Stimulated activated CD8-positive, alpha-beta memory T cell treated with anti-CD3 and anti-CD28 coated beads, Interleukin-15, amount 100 ng/mL, for 4 hours (primary cell): ENCODE measurements at regions not wholly inside any gene's neighbourhood (a gene's known extent, or its start where the extent isn't known, plus 50 kb on each side); places are given as distances from the start of the nearest gene placed in this dataset.

Experiments
- DNase-seq, 2 donors: peaks; one replicate each; pipeline ENCODE4 v3.0.0-alpha.2; 2020; ENCODE audit warnings: low read depth in 2 of 2

DNA sequence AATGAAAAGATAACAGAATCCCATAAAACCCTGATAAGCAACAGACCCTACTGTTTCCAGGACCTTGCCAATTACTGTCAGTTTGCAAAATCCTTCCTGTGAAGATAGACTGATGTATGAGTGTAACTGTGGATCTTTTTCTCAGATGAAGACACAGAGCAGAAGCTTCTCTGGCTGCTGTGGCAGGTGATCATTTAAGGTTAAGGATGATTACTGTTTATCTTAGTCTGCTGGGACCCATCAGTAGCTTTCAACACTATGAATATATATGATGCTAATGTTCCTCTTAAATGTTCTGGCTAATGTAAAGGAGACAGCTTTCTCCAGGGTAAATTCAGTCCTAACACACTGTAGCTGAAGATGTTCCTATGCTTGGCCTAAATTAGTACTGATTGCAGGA, 56.0 kb upstream of the CTTNBP2 start:
- no peak for DNase-seq

DNA sequence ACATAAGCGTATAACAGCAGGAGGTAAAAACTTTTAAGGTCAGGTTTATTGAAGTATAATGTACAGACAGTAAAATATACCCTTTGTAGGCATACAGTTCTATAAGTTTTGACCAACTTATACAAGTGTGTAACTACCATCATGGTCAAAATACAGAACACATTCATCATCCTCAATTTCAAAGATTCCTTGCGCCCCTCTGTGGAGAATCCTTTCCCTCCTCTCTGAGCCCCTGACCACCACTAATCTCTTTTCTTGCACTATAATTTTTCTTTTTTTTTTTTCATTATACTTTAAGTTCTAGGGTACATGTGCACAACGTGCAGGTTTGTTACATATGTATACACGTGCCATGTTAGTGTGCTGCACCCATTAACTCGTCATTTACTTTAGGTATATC, 58.1 kb upstream of the CTTNBP2 start:
- DNase-seq, result no peak

DNA sequence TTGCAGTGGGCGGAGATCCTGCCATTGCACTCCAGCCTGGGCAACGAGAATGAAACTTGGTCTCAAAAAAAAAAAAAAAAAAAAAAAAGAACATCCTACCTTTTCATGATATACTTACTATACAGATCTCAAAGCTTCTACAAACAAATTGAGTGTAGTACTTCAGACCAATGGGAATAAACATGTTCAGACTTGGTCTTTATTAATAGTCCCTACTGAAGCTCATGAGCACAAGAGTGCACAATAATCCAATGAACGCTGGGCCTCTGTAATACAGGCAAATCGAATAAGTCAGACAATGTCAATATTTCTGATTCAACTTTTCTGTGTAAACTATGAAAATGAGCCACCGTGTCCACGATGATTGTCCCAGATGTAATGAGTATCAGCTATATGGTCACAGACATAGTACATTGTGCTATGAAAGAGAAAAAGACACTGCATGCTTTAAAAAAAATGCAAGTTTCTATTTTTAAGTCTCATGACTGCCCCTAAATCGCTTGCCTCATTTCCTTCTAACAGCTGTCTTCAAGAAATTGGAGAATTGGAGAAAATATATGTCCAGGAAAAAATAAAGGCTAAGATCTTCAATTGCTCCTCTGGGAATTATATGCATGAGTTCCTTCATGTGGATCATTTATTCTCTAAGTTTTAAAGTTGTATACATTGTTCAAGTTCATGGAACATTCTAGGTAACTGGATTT, 64.0 kb upstream of the CTTNBP2 start:
- DNase-seq, result no peak

DNA sequence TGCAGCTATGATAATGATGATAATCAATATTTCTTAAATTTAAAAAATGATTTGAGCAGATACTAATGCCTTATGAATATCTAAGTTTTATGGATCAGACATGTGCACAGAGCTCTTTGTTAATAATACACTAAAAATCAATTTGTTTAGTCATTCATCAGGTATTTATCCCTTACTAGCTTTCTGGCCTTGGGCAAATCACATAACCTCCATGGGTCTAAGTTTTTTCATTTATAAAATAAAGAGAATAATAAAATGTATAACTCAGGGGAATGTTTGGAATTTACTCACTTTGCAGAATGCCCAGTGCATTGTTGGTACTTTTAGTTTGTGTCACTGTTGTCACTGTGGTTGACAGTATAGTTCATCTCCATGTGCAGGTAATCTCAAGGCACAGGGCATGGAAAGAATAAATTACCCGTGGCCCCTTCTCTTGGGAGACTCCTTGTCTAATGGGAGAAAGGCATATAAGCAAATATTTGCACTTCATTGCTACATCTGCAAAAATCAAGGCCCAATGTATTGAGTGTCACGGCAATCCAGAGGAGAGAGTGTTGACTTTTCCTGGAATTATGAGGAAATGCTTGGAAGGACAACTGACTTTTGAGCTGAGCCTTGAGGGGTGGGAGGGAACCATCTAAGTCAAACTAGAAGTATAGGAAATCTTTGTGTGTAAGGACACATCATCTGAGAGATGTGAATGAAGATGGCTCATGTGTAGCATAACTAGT, 64.7 kb upstream of the CTTNBP2 start:
- no peak for DNase-seq

DNA sequence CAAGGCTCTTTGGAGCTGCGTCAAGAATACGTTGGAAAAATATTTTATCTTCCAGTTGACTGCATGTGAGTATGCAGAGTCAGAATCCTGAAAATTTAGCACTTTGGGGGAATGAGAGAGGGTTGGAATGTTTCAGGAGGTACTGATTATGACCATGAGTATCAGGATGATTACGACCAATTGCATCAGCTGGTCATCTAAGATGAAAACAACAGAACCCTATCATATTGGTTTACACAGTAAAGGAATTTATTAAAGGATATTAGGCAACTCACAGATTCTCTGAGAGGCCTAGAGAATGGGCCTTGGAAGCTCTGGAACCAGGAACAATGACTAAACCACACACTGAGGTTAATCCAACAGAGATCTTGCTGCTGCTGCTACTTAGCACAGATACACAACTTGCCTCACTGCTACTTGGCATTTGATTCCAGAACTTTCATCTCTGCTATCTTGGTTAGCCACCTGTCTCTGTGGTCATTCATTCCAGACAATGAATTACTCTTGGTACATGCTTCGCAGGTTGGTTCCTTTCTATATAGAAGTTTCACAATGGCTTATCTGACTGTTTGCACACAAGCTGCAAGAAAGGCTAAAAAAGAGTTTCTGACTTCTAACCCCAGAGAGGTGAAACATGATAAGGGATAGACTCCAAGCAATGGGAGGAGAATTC, 68.0 kb upstream of the CTTNBP2 start:
- DNase-seq, result no peak

DNA sequence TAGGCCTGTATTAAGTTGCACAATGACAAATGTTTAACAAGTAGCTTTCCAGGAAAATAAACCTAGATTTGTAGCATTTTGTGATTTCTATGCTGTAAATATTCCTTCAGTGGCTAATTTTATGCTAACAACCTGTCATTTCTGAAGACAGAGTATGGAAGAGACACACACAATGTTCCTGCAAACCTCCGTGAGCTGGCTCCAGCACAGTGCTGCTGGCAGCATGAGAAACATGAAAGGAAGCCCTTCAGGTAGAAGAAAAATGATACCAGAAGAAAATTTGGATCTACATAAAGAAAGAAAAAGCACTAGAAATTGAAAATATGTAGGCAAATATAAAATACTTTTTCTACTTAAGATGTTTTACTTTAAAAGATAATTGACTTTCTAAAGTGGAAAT, 69.5 kb upstream of the CTTNBP2 start:
- DNase-seq, result no peak

DNA sequence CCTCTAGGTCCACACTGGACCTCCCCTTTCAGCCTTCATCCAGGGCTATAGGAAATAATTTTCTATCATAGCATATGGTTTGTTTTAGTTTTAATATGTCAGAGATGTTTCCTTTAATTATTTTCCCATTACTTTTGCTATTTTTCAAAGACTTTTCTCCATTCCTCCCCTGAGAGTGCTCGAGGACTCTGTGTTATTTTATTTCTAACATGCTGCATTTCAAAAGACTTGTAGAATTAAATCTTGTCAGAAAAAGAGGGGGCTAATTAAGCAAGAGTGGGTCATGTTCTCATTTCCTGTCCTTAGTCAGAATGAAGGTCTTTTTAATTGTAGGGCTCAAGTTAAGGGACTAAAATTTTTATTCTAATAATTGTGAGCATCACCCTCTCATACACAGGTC, 71.6 kb upstream of the CTTNBP2 start:
- no peak for DNase-seq

DNA sequence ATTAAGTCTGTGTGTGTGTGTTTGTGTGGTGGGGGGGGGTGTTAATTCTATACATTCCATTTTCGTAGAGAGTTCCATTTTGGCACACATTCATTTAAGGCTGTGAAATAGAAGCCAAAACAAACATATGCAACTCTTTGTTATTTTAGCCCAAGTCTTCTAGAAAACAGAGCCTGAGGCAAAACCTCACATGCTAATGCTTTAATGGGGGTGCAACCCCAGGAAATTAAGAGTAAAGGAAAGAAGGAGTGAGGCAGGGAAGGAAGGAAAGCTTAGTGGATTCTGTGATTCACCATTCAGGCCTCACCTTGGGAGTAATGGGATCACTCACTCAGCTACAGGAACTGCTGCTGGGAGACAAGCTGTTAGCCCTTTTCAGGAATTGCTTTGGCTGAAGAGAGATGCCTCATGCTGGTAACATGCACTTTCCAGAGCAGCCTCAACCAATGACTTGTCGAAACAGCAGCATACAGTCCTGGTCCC, 73.0 kb upstream of the CTTNBP2 start:
- DNase-seq, result no peak

DNA sequence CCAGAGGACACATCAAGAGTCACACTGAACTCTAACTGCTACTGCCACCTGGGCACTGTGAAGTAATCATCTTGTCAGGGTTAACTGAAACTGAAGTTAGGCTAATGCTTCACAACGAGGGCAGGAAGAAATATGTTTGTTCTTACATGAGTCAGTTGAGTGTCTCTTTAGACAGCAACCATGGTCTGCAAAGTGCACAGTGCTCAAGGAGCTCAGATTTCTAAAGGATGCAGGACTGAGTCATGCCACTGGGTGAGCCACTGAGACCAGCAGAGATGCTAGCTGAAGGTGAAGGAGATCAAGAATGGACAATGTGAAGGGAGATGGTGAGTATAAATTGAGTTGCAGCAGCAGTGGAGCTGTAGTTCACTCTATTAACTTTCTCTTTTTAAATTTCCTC, 76.0 kb upstream of the CTTNBP2 start:
- DNase-seq, result no peak

DNA sequence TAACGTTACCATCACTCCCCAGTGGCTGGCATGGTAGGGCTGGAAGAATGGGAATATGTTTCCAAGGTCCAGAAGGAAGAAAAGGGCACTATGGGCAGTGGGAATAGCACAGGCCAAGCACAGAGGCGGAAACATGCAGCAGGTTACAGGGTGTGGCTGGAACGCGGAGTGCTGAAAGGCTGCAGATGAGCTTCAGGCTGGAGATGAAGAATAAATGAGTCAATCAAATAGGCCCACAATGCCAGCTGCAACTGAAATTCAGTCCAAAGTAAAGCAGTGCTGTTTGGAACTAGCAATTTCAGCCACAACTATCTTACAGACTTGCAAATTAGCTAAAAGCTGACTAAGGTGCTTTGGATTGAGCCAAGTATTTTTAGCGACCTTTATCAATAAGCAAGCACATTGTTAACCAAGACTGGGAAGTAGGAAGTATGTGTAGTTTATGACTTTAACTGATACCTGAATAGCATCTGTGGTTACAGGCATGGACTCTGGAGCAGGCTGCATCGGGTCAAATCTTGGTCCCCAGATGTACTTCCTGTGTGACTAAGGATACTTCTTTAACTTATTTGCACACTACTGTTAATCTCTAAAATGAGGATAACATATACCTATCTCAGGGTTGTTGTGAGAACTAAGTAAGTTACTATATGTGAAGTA, 77.5 kb upstream of the CTTNBP2 start:
- no peak for DNase-seq

DNA sequence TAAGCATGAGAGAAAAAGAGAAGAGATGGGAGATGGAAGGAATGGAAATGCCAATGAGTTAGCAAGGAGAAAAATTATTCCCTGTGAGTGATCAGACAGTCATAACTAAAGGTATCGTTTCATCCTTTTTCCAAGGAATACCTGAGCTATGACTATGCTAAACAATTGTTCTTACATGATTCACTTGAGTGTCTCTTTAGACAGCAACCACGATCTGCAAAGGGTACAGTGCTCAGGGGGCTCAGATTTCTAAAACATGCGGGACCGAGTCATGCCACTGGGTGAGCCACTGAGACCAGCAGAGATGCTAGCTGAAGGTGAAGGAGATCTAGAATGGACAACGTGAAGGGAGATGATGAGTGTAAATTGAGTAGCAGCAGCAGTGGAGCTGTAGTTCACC, 78.0 kb upstream of the CTTNBP2 start:
- no peak for DNase-seq

DNA sequence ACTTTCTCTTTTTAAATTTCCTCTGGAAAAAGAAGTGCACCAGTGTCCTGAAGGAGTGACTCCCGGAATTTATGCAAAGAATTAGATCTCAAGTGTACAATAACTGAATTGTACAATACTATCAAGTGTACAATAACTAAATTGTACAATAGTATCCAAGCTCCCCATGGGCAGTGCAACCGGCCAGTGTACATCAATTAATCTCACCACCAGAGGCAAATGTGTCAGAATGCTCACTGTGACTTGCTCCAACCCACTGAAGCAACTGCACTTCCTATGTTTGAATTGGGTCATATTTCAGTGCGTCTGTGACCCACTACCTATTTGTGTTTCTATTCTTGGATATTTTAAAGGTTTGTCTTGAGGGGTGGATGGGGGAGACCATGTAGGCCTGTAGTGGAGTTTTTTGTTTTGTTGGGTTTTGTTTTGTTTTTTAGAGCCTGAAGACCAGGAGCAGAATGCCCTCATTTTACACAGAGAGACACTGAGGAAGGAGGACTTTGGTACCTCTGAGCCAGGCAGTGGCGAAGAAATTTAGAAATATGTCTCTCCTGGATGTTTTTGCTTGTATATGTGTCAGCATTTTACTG, 78.5 kb upstream of the CTTNBP2 start:
- no peak for DNase-seq

DNA sequence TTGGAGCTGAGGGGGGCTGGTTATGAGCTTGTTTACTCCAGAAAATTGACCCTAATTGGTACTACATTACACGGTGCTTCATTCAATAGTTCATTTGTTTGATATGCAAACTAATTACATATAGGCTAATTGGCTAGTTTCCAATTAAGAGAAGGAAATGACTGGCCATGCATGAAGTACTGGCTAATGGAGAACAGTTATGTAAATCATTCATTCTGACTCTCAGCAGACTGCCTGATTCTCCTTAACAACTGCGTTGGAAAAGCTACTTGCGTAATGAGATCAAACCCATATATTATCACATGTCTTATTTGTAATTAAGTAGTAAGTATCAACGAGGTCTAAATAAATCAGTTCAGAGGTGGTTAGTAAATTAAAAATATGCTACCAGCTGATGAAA, 81.8 kb upstream of the CTTNBP2 start:
- no peak for DNase-seq

DNA sequence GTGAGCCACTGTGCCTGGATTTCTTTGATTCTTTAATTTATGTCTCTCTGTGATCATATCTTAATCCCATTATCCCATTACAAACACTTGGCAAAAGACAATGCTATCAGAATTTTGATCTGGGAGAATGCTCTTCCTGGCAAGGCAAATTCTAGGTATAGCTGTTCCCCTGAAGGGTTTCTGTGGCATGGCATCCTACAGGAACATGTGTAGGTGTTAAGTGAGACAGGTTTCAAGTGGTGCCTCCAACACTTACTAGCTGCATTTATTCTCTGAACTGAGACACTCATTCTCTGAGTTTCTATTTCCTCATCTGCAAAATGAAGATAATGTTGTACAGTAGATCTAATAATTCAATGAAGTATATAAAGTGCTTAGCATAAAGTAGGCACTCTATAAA, 87.1 kb upstream of the CTTNBP2 start:
- DNase-seq, result no peak

DNA sequence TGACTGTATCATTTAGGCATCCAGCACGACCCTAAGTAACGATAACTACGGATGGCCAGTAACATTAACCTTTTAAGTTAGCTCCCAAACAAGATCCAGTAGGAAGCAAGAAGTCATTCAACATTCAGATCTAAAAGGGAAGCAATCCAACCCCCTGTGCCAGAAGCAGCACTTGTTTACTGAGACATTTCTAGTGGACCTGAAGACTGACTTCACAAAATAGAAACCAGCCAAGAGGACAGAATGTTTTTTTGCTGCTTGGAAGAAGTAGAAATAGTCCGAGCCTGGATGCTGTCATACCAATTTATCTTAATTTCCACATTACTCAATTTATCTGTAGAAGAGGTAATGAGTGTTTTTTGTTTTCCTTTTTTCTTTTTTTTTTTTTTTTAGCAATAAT, 88.0 kb upstream of the CTTNBP2 start:
- no peak for DNase-seq

DNA sequence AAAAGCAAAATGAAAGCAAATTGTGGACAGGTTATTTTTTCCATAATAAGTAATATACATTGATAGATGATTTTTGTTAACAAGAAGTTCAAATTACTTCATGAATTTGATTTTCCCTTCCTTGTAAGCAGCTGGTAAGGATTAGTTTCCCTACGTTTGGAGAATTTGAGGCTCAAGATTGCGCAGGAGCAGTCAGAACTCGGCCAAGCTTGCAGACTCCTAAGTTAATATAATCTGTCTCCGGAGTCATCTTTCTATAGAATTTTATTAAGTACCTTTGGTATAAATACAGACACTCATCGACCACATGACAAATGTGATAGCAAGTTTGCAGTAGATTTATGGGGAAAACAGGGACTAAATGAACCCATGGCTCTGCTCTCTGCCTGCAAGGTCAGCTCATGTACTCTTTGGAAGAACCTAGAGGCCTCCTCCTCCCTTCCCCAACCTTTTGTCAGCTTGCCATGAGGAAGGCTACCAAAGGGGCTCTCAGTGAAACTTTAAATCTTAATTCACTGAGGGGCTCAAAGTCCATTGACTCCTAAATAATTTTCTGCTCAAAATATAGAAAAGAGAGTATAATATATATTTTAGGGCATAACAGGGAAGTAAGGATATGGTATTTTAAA, 89.2 kb upstream of the CTTNBP2 start:
- DNase-seq, result no peak

DNA sequence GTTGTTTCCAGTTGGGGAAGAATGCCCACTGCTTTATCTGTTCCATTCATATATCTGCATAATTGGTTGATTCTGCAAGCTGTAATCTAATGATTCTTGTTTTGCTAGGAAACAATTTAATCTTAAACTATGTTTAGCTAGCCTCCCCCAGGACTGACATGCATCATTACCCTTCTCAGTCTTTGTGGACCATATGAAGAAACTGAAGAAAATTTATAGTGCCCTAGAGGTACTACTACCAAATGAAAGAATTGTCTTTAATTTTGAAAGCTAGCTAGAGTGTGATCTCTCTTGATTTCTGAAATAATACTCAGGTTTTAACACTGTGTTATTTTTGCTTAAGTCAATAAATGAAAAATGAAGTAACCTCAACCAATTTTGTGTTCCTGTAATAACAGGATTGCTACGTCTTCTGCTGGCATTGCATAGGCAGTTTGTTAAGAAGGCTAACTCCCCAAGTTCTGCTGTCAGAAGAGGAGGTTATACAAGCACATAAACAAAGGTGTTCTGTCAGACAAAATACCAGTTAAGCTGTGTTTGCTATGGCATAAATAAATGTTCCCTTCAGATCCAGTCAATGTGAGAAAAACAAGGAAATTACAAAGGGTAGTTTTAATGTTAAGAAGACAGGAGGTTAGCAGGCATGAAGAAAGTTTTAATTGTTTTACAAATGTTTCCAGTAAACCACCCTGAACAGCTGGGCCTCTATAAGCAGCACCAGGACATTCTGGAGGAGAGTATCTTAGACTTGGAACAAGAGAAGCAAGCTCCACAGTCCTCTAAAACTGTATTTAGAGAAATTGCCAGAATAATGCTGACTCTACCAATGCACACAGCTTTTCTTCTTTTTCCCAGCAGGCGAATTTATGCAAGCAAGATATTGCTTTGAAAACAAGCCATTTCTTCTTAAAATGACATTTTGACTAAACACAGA, 90.3 kb upstream of the CTTNBP2 start:
- DNase-seq, result no peak

DNA sequence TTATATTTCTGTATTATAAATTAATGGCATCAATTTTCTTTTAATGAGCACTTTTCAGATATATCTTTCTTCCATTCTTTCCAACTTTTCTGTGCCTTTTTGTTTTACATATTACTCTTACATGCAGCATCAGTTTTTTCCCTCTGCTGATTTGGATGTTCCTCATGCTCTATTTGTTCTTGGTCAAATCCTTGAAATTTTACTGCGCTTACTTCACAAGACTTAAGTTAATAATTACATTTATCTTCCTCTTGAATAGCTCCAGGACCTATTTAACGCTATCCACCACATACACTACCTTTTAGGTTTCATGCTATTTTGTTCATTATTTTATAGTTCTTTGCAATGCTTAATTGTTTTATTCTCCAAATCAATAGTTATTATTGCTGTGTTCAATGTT, 97.6 kb upstream of the CTTNBP2 start:
- no peak for DNase-seq

DNA sequence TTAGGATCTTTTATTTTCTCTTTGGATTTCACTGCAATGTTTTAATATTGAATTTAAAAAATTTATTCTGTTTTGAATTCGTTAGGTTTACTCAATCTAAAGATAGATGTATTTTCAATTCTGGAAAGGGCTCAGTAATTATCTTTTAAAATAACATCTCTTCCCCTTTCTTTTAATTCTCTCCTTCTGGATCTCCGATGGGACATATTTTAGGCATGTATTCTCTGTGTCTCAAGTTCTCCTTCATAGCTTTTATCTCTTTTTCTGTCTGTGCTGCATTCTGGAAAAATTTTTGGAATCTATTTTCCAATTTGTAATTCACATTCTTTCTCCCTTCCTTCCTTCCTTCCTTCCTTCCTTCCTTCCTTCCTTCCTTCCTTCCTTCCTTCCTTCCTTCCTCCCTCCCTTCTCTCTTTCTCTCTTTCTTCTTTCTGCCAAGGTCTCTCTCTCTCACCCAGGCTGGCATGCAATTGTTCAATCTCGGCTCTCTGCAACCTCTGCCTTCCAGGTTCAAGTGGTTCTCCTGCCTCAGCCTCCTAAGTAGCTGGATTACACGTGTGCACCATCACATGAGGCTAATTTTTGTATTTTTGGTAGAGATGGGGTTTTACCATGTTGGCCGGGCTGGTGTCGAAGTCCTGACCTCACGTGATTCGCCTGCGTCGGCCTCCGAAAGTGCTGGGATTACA, 98.5 kb upstream of the CTTNBP2 start:
- DNase-seq, result no peak

DNA sequence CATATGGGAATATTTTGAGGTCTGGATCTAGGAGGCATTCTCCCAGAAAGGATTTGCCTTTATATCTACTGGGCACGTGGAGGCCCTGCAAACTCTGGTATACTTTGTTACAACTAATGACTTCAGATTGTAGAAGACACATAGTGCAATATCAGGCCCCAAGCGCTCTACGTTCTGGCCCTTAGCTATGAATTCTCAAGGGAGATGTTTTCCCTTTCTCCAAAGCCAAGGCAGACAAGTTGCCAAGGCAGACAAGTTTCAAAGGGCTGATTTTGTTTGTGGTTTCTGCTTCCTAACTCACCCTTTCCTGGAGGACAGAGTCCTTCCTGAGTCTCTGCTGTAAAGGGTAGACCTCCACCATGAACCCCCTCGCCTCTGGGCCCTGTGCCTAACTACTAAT, 99.4 kb upstream of the CTTNBP2 start:
- DNase-seq, result no peak
